AG09319 (cell line): ENCODE measurements at regions not wholly inside any gene's neighbourhood (a gene's known extent, or its start where the extent isn't known, plus 50 kb on each side); places are given as distances from the start of the nearest gene placed in this dataset.

ENCODE experiments used
- DNase-seq: peaks from one replicate; pipeline ENCODE4 v3.0.0-alpha.2; 2010; ENCODE audit warnings: low read depth; ENCODE audit errors: extremely low read depth
- CTCF ChIP-seq: IDR thresholded peaks from 2 replicates; pipeline ENCODE4 v1.5.1; 2011; ENCODE audit warnings: low read depth, mild to moderate bottlenecking, inconsistent platforms, low read length, moderate library complexity

- no peak for DNase-seq
- TF ChIP-seq CTCF, result no peak
Measured at GRCh38 chr2:195495351-195495750, 161.7 kb upstream of the SLC39A10 start.

GRCh38 chr2:195494451-195494850 lies 162.6 kb upstream of the SLC39A10 start:
- no peak for DNase-seq

GRCh38 chr2:195493416-195493815 lies 163.6 kb upstream of the SLC39A10 start:
- no peak for DNase-seq
- no peak for TF ChIP-seq CTCF

More at GRCh38 chr2:195494451-195494850, 162.6 kb upstream of the SLC39A10 start:
- no peak for TF ChIP-seq CTCF

GRCh38 chr2:195490319-195490718 lies 166.7 kb upstream of the SLC39A10 start:
- DNase-seq, result no peak
- no peak for TF ChIP-seq CTCF

- no peak for DNase-seq
Measured at GRCh38 chr2:195489101-195489500, 167.9 kb upstream of the SLC39A10 start.

GRCh38 chr2:195488567-195488966 lies 168.5 kb upstream of the SLC39A10 start:
- DNase-seq, result no peak
- no peak for TF ChIP-seq CTCF

More at GRCh38 chr2:195489101-195489500, 167.9 kb upstream of the SLC39A10 start:
- TF ChIP-seq CTCF, result no peak

- no peak for TF ChIP-seq CTCF
- DNase-seq, result no peak
Measured at GRCh38 chr2:195486987-195487644, 169.9 kb upstream of the SLC39A10 start.
